ENCODE measurements at regions not wholly inside any gene's neighbourhood (a gene's known extent, or its start where the extent isn't known, plus 50 kb on each side); places are given as distances from the start of the nearest gene placed in this dataset.

DNA sequence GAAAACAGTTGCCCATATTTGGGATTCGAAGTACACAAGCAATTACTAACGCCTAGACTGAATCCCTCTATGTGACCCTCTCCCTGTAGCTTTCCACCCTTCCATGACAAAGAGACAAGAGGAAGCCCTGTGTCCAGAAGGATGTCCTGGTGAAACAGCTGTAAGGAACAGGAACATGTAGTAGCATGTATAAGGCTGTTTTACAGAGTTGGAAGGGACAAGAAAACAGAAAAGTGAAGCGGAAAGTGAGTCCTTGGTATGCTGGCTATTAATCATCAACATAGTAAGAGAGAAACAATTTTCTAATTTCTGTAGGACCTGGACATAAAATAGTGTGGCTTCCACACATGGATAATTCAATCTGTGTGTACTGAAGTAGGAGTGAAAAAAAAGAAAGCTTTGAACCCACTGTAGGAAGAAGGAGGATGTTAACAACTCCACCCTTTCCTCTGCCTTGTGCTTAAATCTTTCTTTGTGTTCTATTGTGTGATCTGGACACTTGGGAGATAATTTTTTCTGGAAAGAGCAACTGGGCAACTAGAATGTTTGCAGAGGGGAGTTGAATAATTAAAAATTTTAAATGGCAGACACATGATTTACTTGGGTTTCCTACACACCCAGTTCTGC is 162.3 kb upstream of the ZSWIM2 start:
- Mint-ChIP-seq H3K4me3 (no peak overlapping the region), H3K27ac (no peak overlapping the region), H3K9me3 (no peaks in the 10 kb centered on the region), H3K36me3 (ENCODE audit: insufficient read depth in 2 of 2) (no peaks in the 10 kb centered on the region), H3K4me1 (ENCODE audit: low read depth) (no peaks in the 10 kb centered on the region), H3K27me3 (ENCODE audit: low read depth) (no peaks in the 10 kb centered on the region)
- DNase-seq = no peak
- ATAC-seq (replicated peaks in 1 of 2) = no peak

- H3K9me3 Mint-ChIP-seq = no peaks in the 10 kb centered on the region
- no peaks in the 10 kb centered on the region for H3K4me1 Mint-ChIP-seq (ENCODE audit: low read depth)
- no peaks in the 10 kb centered on the region for H3K36me3 Mint-ChIP-seq (ENCODE audit: insufficient read depth in 2 of 2)
- H3K4me3 Mint-ChIP-seq = no peak overlapping the region
- no peak for DNase-seq
- no peak overlapping the region for H3K27ac Mint-ChIP-seq
- no peaks in the 10 kb centered on the region for H3K27me3 Mint-ChIP-seq (ENCODE audit: low read depth)
- ATAC-seq (replicated peaks in 1 of 2) = no peak
These were observed 160.7 kb upstream of the ZSWIM2 start for GRCh38 chr2:187009483-187010239.

DNA sequence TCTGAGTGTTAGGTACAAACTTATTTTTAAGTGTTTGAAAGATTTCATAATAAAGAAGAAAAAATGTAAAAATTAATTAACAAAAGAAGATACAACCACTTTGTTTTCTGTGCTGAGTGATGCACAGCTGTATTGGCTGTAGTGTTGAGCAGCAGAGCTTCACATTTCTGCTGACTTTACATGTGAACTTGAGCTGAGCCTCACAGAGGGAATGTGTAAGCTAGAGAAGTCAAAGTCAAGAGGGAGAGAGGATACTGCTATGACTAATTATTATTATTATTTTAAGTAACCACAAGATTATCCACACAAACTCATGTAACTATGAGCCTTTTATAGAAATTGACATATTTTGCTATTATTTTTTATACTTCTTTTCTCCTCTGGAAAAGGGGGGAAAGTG is 159.1 kb upstream of the ZSWIM2 start:
- Mint-ChIP-seq H3K4me1 (ENCODE audit: low read depth) (no peaks in the 10 kb centered on the region), H3K27me3 (ENCODE audit: low read depth) (no peaks in the 10 kb centered on the region), H3K9me3 (no peaks in the 10 kb centered on the region), H3K27ac (no peak overlapping the region), H3K36me3 (ENCODE audit: insufficient read depth in 2 of 2) (no peaks in the 10 kb centered on the region), H3K4me3 (no peak overlapping the region)
- DNase-seq (no peak), ATAC-seq (replicated peaks in 1 of 2) (no peak)

DNA sequence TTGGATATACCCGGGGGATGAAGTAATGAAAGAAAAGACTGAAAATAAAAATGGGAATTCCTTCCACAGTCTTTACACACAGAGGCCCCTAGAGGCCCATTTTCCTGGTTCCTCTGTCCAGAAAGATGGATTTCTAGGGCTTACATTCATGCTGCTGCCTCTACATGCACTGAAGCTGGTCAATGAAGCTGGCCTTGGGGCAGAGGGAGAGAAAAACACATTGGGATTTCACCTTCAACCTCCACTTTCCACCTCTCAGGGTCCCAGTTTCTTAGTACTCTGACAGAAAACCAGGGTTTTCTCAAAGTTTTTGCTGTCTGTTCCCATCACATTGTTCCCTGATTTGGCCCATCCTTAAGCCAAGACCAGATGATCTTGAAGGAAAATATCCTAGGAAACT is 154.6 kb upstream of the ZSWIM2 start:
- Mint-ChIP-seq H3K27ac (no peak overlapping the region), H3K27me3 (ENCODE audit: low read depth) (no peaks in the 10 kb centered on the region), H3K4me3 (no peak overlapping the region), H3K9me3 (no peaks in the 10 kb centered on the region), H3K4me1 (ENCODE audit: low read depth) (no peaks in the 10 kb centered on the region), H3K36me3 (ENCODE audit: insufficient read depth in 2 of 2) (no peaks in the 10 kb centered on the region)
- DNase-seq = no peak
- no peak for ATAC-seq (replicated peaks in 1 of 2)

GRCh38 chr2:187003038-187003554 is 154.1 kb upstream of the ZSWIM2 start:
- Mint-ChIP-seq H3K27ac (no peak overlapping the region), H3K9me3 (no peaks in the 10 kb centered on the region), H3K27me3 (ENCODE audit: low read depth) (no peaks in the 10 kb centered on the region), H3K4me3 (no peak overlapping the region), H3K4me1 (ENCODE audit: low read depth) (no peaks in the 10 kb centered on the region), H3K36me3 (ENCODE audit: insufficient read depth in 2 of 2) (no peaks in the 10 kb centered on the region)
- ATAC-seq (replicated peaks in 1 of 2) = peak in 1 of 2 donors; percentile 32
- DNase-seq = no peak

GRCh38 chr2:187002242-187002641 is 153.3 kb upstream of the ZSWIM2 start:
- ATAC-seq (replicated peaks in 1 of 2) (no peak), DNase-seq (no peak)
- Mint-ChIP-seq H3K4me1 (ENCODE audit: low read depth) (no peaks in the 10 kb centered on the region), H3K4me3 (no peak overlapping the region), H3K36me3 (ENCODE audit: insufficient read depth in 2 of 2) (no peaks in the 10 kb centered on the region), H3K9me3 (no peaks in the 10 kb centered on the region), H3K27ac (no peak overlapping the region), H3K27me3 (ENCODE audit: low read depth) (no peaks in the 10 kb centered on the region)

DNA sequence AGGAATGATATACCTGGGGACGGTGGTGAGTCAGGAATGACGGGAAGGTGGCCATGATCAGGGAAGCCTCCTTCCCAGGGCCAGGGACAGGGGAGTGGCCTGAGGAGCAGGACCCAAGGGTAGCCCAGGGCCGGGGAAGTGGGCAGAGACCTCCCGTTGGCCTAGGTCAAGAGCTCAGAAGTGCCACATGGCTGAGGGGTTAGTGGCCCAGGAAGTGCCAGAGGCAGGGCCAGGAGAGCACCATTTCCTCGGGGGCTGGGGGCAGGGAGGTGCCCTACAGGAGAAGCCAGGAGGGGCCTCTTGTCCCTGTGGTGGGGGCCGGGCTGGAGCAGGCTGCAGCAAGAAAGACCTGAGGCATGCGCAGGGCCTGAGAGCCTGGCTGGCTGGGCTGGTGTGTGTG is 152.3 kb upstream of the ZSWIM2 start:
- ATAC-seq (replicated peaks in 1 of 2) (no peak), DNase-seq (no peak)
- H3K27ac Mint-ChIP-seq = no peak overlapping the region
- no peaks in the 10 kb centered on the region for H3K9me3 Mint-ChIP-seq
- H3K27me3 Mint-ChIP-seq (ENCODE audit: low read depth) = no peaks in the 10 kb centered on the region
- H3K36me3 Mint-ChIP-seq (ENCODE audit: insufficient read depth in 2 of 2) = no peaks in the 10 kb centered on the region
- no peak overlapping the region for H3K4me3 Mint-ChIP-seq
- no peaks in the 10 kb centered on the region for H3K4me1 Mint-ChIP-seq (ENCODE audit: low read depth)

DNA sequence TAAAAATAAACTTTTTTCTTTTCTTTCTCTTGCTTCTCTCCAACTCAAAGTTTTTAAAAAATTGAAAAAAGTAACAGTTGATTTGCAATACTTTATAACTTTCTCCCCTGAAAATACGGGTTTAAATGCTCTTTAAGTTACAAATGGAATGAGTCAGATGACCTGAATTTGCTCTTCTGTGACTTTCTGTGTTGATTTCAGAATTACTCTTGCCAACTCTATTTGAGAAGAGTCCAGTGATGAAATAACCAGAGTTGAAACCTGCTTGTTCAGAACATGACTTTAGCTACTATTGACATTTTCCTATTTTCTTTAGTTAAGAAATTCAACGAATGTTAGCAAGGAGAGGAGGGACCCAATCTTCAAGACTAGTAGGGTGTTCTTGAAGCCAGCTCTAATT is 146.1 kb upstream of the ZSWIM2 start:
- H3K9me3 Mint-ChIP-seq = peaks cover 0 to 3% of the 10 kb centered on the region in 2 donors
- no peak overlapping the region for H3K4me3 Mint-ChIP-seq
- no peaks in the 10 kb centered on the region for H3K36me3 Mint-ChIP-seq (ENCODE audit: insufficient read depth in 2 of 2)
- no peak overlapping the region for H3K27ac Mint-ChIP-seq
- H3K4me1 Mint-ChIP-seq (ENCODE audit: low read depth) = no peaks in the 10 kb centered on the region
- no peaks in the 10 kb centered on the region for H3K27me3 Mint-ChIP-seq (ENCODE audit: low read depth)
- DNase-seq (no peak), ATAC-seq (replicated peaks in 1 of 2) (no peak)

- H3K4me1 Mint-ChIP-seq (ENCODE audit: low read depth) = no peaks in the 10 kb centered on the region
- DNase-seq (no peak), ATAC-seq (replicated peaks in 1 of 2) (no peak)
- H3K4me3 Mint-ChIP-seq = no peak overlapping the region
- H3K9me3 Mint-ChIP-seq = peaks cover 5 to 7% of the 10 kb centered on the region in 2 donors
- H3K36me3 Mint-ChIP-seq (ENCODE audit: insufficient read depth in 2 of 2) = peaks cover 2% of the 10 kb centered on the region in 2 donors
- H3K27me3 Mint-ChIP-seq (ENCODE audit: low read depth) = no peaks in the 10 kb centered on the region
- H3K27ac Mint-ChIP-seq = no peak overlapping the region
These were observed 143.6 kb upstream of the ZSWIM2 start for GRCh38 chr2:186992597-186992996.

- H3K9me3 Mint-ChIP-seq = peaks cover 5 to 9% of the 10 kb centered on the region in 2 donors
- no peak overlapping the region for H3K27ac Mint-ChIP-seq
- no peak overlapping the region for H3K4me3 Mint-ChIP-seq
- no peaks in the 10 kb centered on the region for H3K27me3 Mint-ChIP-seq (ENCODE audit: low read depth)
- no peak for DNase-seq
- H3K4me1 Mint-ChIP-seq (ENCODE audit: low read depth) = no peaks in the 10 kb centered on the region
- ATAC-seq (replicated peaks in 1 of 2) = no peak
- H3K36me3 Mint-ChIP-seq (ENCODE audit: insufficient read depth in 2 of 2) = peaks cover 2% of the 10 kb centered on the region in 2 donors
These were observed 142.9 kb upstream of the ZSWIM2 start for GRCh38 chr2:186991766-186992417.

DNA sequence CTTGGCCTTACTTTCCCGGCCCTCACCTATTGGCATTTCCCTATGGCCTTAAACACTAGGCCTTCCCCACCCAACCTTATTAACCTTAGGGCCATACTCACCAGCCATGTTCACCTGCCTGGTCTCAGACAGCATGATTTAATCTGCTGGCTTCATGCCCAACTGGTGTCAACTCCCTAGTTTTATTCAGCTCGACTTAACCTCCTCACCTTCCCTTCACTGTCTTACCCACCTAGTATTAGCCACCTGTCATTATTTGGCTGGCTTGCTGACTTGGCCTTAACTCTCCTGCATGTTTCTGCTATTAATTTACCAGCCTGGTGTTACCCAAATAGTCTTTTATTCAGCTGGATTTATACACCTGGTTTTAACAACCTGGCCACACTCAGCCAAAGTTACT is 136.0 kb upstream of the ZSWIM2 start:
- no peak overlapping the region for H3K27ac Mint-ChIP-seq
- DNase-seq (no peak), ATAC-seq (replicated peaks in 1 of 2) (no peak)
- peaks cover 2% of the 10 kb centered on the region in 2 donors for H3K36me3 Mint-ChIP-seq (ENCODE audit: insufficient read depth in 2 of 2)
- H3K4me1 Mint-ChIP-seq (ENCODE audit: low read depth) = no peaks in the 10 kb centered on the region
- no peak overlapping the region for H3K4me3 Mint-ChIP-seq
- no peaks in the 10 kb centered on the region for H3K27me3 Mint-ChIP-seq (ENCODE audit: low read depth)
- peaks cover 12 to 18% of the 10 kb centered on the region in 2 donors for H3K9me3 Mint-ChIP-seq

DNA sequence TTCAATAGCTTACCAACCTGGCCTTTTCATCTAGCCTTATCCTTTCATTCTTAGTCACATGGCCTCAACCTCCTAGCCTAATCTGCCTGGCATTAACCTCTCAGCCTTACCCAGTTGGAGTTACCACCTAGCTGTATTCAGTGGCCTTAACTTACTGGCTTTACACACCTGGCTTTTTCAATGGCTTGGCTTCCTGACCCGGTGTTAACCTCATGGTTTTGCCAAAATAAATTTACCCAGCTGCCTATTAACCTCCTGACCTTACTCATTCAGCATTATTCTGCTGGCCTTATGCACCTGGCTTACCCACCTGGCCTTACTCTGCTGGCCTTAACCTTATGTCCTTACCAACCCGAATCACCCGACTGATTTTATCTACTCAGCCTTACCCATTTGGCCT is 135.5 kb upstream of the ZSWIM2 start:
- Mint-ChIP-seq H3K27me3 (ENCODE audit: low read depth) (no peaks in the 10 kb centered on the region), H3K4me3 (no peak overlapping the region), H3K36me3 (ENCODE audit: insufficient read depth in 2 of 2) (peaks cover 2% of the 10 kb centered on the region in 2 donors), H3K9me3 (peaks cover 12 to 16% of the 10 kb centered on the region in 2 donors), H3K4me1 (ENCODE audit: low read depth) (no peaks in the 10 kb centered on the region), H3K27ac (no peak overlapping the region)
- DNase-seq = no peak
- no peak for ATAC-seq (replicated peaks in 1 of 2)

- no peak overlapping the region for H3K4me3 Mint-ChIP-seq
- no peaks in the 10 kb centered on the region for H3K36me3 Mint-ChIP-seq (ENCODE audit: insufficient read depth in 2 of 2)
- ATAC-seq (replicated peaks in 1 of 2) = no peak
- H3K4me1 Mint-ChIP-seq (ENCODE audit: low read depth) = no peaks in the 10 kb centered on the region
- DNase-seq = no peak
- no peak overlapping the region for H3K27ac Mint-ChIP-seq
- H3K27me3 Mint-ChIP-seq (ENCODE audit: low read depth) = no peaks in the 10 kb centered on the region
- peaks cover 7 to 9% of the 10 kb centered on the region in 2 donors for H3K9me3 Mint-ChIP-seq
These were observed 132.0 kb upstream of the ZSWIM2 start for GRCh38 chr2:186980787-186981550.
